Cardiac muscle cell (in vitro differentiated cells and primary cell): ENCODE measurements at regions not wholly inside any gene's neighbourhood (a gene's known extent, or its start where the extent isn't known, plus 50 kb on each side); places are given as distances from the start of the nearest gene placed in this dataset.

Experiments used
- DNase-seq, 2 donors: peaks; one replicate each; pipeline versions ENCODE4 v3.0.0 to v3.0.0-alpha.2; 2010 to 2017; ENCODE audit warnings: low read depth in 1 of 2, low spot score in 1 of 2
- H3K27ac ChIP-seq: fragments of 200-600 bp; sonication (generic); 2 replicates; pipeline ENCODE4 v1.5.1; 2016
- H3K27me3 ChIP-seq: fragments of 200-600 bp; sonication (generic); 2 replicates; pipeline ENCODE4 v1.6.0; 2016; ENCODE audit warnings: control low read depth
- H3K36me3 ChIP-seq: fragments of 200-600 bp; sonication (generic); 2 replicates; pipeline ENCODE4 v1.5.1; 2016; ENCODE audit warnings: control low read depth
- H3K4me1 ChIP-seq: fragments of 200-600 bp; sonication (generic); 2 replicates; pipeline ENCODE4 v1.8.1; 2017; ENCODE audit warnings: low read depth, mild to moderate bottlenecking, mixed run types
- H3K4me3 ChIP-seq: fragments of 200-600 bp; sonication (generic); 2 replicates; pipeline ENCODE4 v1.5.1; 2016; ENCODE audit warnings: mild to moderate bottlenecking
- H3K9me3 ChIP-seq: fragments of 200-600 bp; sonication (generic); 2 replicates; pipeline ENCODE4 v1.5.1; 2017; ENCODE audit warnings: low read depth, mild to moderate bottlenecking, control low read depth
- TF ChIP-seq, protein P1 (sequence below): IDR thresholded peaks from 2 replicates; pipeline ENCODE4 v1.5.1; 2012; ENCODE audit warnings: low read depth, mild to moderate bottlenecking, low read length

DNA sequence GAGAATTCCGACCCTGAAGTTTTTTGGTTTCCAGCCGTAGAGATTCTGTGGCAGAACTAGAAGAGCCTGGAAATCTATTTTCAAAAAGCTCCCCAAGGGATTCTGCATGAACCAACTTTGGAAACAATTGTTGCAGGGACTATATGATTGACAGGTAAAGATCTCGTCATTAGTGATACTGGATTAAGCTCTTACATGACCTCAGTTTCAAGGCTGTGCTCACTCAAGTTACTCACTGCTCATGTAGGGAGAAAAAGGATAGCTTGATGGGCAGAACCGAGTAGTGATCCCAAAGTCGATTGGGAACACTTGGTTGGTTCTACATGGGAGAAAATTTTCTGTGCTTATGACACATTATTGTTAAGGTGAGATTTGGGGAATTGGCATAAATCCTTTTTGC is 142.3 kb upstream of the RASGRP1 start:
- no peak overlapping the region for H3K27ac ChIP-seq
- TF ChIP-seq, protein P1, sequence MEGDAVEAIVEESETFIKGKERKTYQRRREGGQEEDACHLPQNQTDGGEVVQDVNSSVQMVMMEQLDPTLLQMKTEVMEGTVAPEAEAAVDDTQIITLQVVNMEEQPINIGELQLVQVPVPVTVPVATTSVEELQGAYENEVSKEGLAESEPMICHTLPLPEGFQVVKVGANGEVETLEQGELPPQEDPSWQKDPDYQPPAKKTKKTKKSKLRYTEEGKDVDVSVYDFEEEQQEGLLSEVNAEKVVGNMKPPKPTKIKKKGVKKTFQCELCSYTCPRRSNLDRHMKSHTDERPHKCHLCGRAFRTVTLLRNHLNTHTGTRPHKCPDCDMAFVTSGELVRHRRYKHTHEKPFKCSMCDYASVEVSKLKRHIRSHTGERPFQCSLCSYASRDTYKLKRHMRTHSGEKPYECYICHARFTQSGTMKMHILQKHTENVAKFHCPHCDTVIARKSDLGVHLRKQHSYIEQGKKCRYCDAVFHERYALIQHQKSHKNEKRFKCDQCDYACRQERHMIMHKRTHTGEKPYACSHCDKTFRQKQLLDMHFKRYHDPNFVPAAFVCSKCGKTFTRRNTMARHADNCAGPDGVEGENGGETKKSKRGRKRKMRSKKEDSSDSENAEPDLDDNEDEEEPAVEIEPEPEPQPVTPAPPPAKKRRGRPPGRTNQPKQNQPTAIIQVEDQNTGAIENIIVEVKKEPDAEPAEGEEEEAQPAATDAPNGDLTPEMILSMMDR = no peak
- DNase-seq = no peak
- peaks cover 9% of the 10 kb centered on the region for H3K4me1 ChIP-seq
- no peak overlapping the region for H3K4me3 ChIP-seq
- no peaks in the 10 kb centered on the region for H3K9me3 ChIP-seq
- peaks cover 13% of the 10 kb centered on the region for H3K27me3 ChIP-seq
- H3K36me3 ChIP-seq = no peaks in the 10 kb centered on the region

DNA sequence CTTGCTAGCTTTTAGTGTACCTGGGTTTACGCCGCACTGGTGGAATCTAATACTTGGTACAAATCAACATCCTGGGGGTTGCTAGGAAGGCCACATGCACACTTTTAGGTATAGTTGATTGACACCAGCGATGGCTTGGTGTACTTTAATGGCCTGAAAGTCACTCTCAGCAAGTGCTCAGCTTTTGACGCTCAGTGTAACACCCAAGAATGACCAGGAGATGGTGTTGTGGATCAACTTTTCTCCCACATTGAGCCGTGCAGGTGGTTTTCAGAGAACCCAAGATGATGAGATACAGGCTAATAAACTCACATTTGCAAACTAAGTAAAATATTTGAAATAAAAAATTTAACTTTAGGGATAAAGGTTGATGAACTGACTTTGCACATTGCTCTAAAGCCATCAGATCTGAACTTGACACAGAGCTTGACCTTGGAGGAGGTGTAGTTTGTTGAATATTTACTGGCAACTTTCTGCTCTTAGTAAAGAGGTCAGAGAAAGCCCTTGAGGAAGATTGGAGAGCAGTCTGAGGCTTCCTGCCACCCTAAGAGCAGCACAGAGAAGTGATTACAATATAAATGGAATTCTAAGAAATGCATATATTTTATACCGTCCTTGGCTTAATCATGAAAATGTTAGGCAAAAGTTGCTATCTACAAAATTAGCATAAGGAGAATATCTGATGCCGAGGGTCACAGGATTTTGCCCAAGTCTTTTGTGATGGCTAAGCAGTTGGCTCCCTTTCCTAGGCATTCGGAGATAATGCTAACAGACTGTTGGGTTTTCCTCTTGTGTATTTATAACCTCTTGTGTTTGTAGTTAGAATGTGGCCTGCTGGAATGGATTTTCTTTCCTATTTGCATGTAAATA is 143.4 kb upstream of the RASGRP1 start:
- peaks cover 13% of the 10 kb centered on the region for H3K27me3 ChIP-seq
- no peak overlapping the region for H3K4me3 ChIP-seq
- DNase-seq = peak; percentile 69 to 76
- H3K9me3 ChIP-seq = no peaks in the 10 kb centered on the region
- no peak overlapping the region for H3K27ac ChIP-seq
- peaks cover 9% of the 10 kb centered on the region for H3K4me1 ChIP-seq
- no peaks in the 10 kb centered on the region for H3K36me3 ChIP-seq
- TF ChIP-seq, protein P1 = peak; percentile 75

- H3K36me3 ChIP-seq = no peaks in the 10 kb centered on the region
- no peak overlapping the region for H3K27ac ChIP-seq
- no peak for DNase-seq
- H3K4me3 ChIP-seq = no peak overlapping the region
- H3K9me3 ChIP-seq = no peaks in the 10 kb centered on the region
- H3K27me3 ChIP-seq = peaks cover 13% of the 10 kb centered on the region
- H3K4me1 ChIP-seq = peaks cover 9% of the 10 kb centered on the region
- TF ChIP-seq, protein P1 = no peak
Measured at GRCh38 chr15:38708672-38709180, 144.1 kb upstream of the RASGRP1 start.

DNA sequence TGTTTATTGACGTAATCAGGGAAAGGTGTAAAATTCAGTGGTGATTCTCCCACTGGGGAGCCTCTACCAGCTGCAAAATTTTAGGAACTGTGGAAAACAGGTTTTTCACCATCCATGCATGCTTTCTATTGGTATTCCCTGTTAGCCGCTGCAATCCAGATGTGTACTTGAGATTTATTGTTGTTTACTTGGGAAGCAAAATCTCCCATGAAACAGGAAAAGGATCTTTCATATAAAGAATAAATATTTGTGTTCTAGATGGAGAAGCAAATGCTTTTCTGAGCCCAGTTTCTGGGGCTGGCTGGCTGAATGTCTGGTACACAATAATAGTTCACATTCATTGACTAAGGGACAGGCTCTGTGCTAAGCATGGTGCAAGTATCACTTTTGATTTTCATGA is 144.6 kb upstream of the RASGRP1 start:
- no peaks in the 10 kb centered on the region for H3K9me3 ChIP-seq
- no peaks in the 10 kb centered on the region for H3K36me3 ChIP-seq
- H3K27ac ChIP-seq = no peak overlapping the region
- TF ChIP-seq, protein P1 = no peak
- H3K4me3 ChIP-seq = no peak overlapping the region
- peaks cover 13% of the 10 kb centered on the region for H3K27me3 ChIP-seq
- no peak for DNase-seq
- H3K4me1 ChIP-seq = peaks cover 9% of the 10 kb centered on the region

DNA sequence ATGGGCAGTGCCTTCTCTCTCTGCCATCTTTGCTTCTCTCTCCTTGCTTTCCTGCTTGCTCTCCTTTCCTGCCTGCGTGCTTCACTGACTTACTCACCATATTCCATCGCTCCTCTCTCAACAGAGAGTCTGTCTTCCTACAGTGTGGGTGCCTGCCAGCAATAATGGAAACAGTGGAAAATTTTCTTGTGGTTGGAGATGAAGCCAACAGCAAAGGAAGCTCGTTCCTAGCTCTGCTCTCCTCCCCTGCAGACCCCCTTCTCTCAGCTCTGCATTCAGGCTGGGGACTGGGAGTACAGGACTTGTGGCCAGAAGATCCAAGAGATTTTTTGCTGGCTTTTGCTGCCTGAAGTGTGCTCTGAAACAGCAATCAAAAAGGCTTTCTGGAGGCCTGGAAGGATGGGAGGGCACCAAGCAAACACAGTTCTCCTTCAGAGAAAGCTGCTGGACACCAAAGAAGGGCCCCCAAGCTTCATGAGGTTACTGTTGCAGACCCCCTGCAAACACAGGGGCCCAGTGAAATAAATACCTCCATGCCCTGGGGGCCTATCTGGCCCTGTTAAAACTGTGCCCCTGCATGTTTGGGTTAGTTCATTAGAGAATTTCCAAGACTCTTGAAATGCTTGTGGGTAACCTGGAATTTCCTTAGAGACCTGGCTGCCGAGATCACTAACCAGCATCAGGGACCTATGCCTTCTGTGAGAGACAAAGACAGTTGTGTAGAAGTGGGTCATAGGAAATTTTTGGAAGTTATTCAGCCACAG is 149.9 kb upstream of the RASGRP1 start:
- H3K36me3 ChIP-seq = no peaks in the 10 kb centered on the region
- H3K4me1 ChIP-seq = no peaks in the 10 kb centered on the region
- TF ChIP-seq, protein P1 = no peak
- H3K27ac ChIP-seq = no peak overlapping the region
- no peaks in the 10 kb centered on the region for H3K27me3 ChIP-seq
- no peaks in the 10 kb centered on the region for H3K9me3 ChIP-seq
- peak in 1 of 2 donors; percentile 94 for DNase-seq
- H3K4me3 ChIP-seq = no peak overlapping the region
